Neural cell (in vitro differentiated cells): ENCODE measurements at regions not wholly inside any gene's neighbourhood (a gene's known extent, or its start where the extent isn't known, plus 50 kb on each side); places are given as distances from the start of the nearest gene placed in this dataset.

Experiments used
- H2AFZ ChIP-seq: fragments of 200-600, 300-800 bp; sonication (generic), shearing (Covaris generic); 2 replicates; pipeline ENCODE4 v1.6.0; 2014; ENCODE audit warnings: low read depth, mild to moderate bottlenecking, antibody characterized with exemption, low read length, moderate library complexity
- H3F3A ChIP-seq: fragments of 200-600 bp; shearing (Covaris generic); 2 replicates; pipeline ENCODE4 v1.6.1; 2016; ENCODE audit warnings: mild to moderate bottlenecking, moderate library complexity, mixed read lengths, antibody characterized with exemption, low read length; ENCODE audit not compliant: insufficient read depth, poor library complexity, severe bottlenecking
- H3K27ac ChIP-seq: fragments of 200-600, 300-800 bp; sonication (generic), shearing (Covaris generic); 2 replicates; pipeline ENCODE4 v1.5.1; 2014; ENCODE audit warnings: mild to moderate bottlenecking, low read length, moderate library complexity
- H3K27me3 ChIP-seq: fragments of 300-800, 200-600 bp; sonication (generic), shearing (Covaris generic); 2 replicates; pipeline ENCODE4 v1.6.0; 2014; ENCODE audit warnings: mild to moderate bottlenecking, low read depth, low read length, moderate library complexity; ENCODE audit not compliant: insufficient read depth
- H3K36me3 ChIP-seq: fragments of 300-800, 200-600 bp; sonication (generic), shearing (Covaris generic); 2 replicates; pipeline ENCODE4 v1.5.1; 2014; ENCODE audit warnings: mild to moderate bottlenecking, antibody characterized with exemption, low read length, moderate library complexity; ENCODE audit not compliant: insufficient read depth
- H3K4me2 ChIP-seq: fragments of 300-800, 200-600 bp; sonication (generic), shearing (Covaris generic); 2 replicates; pipeline ENCODE4 v1.6.0; 2014; ENCODE audit warnings: mild to moderate bottlenecking, low read length
- H3K4me3 ChIP-seq: fragments of 300-800, 200-600 bp; sonication (generic), shearing (Covaris generic); 2 replicates; pipeline ENCODE4 v1.5.1; 2014; ENCODE audit warnings: mild to moderate bottlenecking, low read length, moderate library complexity
- H3K79me2 ChIP-seq: fragments of 200-600 bp; shearing (Covaris generic); replicated peaks from 2 replicates; pipeline ENCODE4 v1.6.0; 2014; ENCODE audit warnings: mild to moderate bottlenecking, low read length, moderate library complexity; ENCODE audit not compliant: insufficient read depth
- H3K9ac ChIP-seq: fragments of 300-800, 200-600 bp; sonication (generic), shearing (Covaris generic); 2 replicates; pipeline ENCODE4 v1.6.1; 2016; ENCODE audit warnings: mild to moderate bottlenecking, low read length, mixed read lengths
- H3K9me2 ChIP-seq: fragments of 200-600 bp; shearing (Covaris generic); 2 replicates; pipeline ENCODE4 v1.6.1; 2016; ENCODE audit warnings: mild to moderate bottlenecking, low read length, mixed read lengths; ENCODE audit not compliant: insufficient read depth
- H3K9me3 ChIP-seq: fragments of 200-600, 300-800 bp; sonication (generic), shearing (Covaris generic); 2 replicates; pipeline ENCODE4 v1.6.1; 2016; ENCODE audit warnings: mild to moderate bottlenecking, mixed run types, low read length, moderate library complexity, mixed read lengths
- H4K20me1 ChIP-seq: fragments of 200-600 bp; shearing (Covaris generic); 2 replicates; pipeline ENCODE4 v1.6.1; 2016; ENCODE audit warnings: mild to moderate bottlenecking, mixed run types; ENCODE audit not compliant: insufficient read depth
- CTCF ChIP-seq: fragments of 450-650 bp; IDR thresholded peaks from 2 replicates; pipeline ENCODE4 v1.5.1; 2014; ENCODE audit warnings: antibody characterized with exemption, mild to moderate bottlenecking, moderate library complexity; ENCODE audit not compliant: poor library complexity, severe bottlenecking
- EP300 ChIP-seq: fragments of 450-650 bp; conservative IDR thresholded peaks from 2 replicates; pipeline ENCODE4 v1.6.1; 2014; ENCODE audit warnings: antibody characterized with exemption, mild to moderate bottlenecking, moderate library complexity; ENCODE audit not compliant: poor library complexity, severe bottlenecking
- EZH2 ChIP-seq: fragments of 200-600, 300-800 bp; shearing (Covaris generic), sonication (generic); IDR thresholded peaks from 2 replicates; pipeline ENCODE4 v1.6.1; 2014; ENCODE audit warnings: antibody characterized with exemption, low read length, borderline replicate concordance, mild to moderate bottlenecking; ENCODE audit not compliant: insufficient read depth, poor library complexity, severe bottlenecking
- MXI1 ChIP-seq: fragments of 450-650 bp; conservative IDR thresholded peaks from 2 replicates; pipeline ENCODE4 v1.6.1; 2014; ENCODE audit warnings: antibody characterized with exemption, mild to moderate bottlenecking; ENCODE audit not compliant: poor library complexity, severe bottlenecking
- POLR2AphosphoS5 ChIP-seq: IDR thresholded peaks from 2 replicates; pipeline ENCODE4 v1.6.1; 2012
- RAD21 ChIP-seq: fragments of 450-650 bp; conservative IDR thresholded peaks from 2 replicates; pipeline ENCODE4 v1.6.1; 2014; ENCODE audit warnings: antibody characterized with exemption, mild to moderate bottlenecking, moderate library complexity
- REST ChIP-seq: IDR thresholded peaks from 2 replicates; pipeline ENCODE4 v1.6.1; 2012; ENCODE audit warnings: borderline replicate concordance
- SMC3 ChIP-seq: fragments of 450-650 bp; conservative IDR thresholded peaks from 2 replicates; pipeline ENCODE4 v1.6.1; 2014; ENCODE audit warnings: antibody characterized with exemption, mild to moderate bottlenecking, moderate library complexity; ENCODE audit not compliant: poor library complexity
- TAF1 ChIP-seq: IDR thresholded peaks from 2 replicates; pipeline ENCODE4 v1.6.1; 2012; ENCODE audit warnings: low read depth

DNA sequence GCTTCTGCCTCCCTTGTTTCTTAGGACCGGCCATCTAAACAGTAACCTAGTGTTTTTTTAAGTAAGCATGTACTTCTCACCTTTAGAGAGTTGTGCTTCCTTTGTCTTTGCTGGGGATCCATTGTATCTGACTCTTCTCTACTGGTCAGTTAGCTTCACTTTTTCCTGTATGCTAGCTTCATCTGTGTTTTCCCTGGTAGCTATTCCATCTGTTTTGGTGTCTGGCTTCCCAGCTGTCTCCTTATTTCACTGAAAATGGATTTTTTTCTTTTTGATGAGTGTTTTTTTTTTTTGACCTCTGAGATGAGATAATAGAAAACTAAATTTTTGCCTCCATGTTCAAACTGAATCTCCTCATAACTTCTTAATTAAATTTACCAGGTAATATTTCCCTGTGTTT, 637.0 kb upstream of the SLC10A2 start:
- Histone ChIP-seq H2AFZ (no peak overlapping the region), H3K9me3 (no peaks in the 10 kb centered on the region), H3K4me3 (no peak overlapping the region), H3F3A (peaks cover 3% of the 10 kb centered on the region), H3K79me2 (no peaks in the 10 kb centered on the region), H3K27ac (no peak overlapping the region), H3K4me2 (no peak overlapping the region), H3K36me3 (no peaks in the 10 kb centered on the region), H4K20me1 (no peaks in the 10 kb centered on the region), H3K9ac (no peak overlapping the region), H3K9me2 (no peaks in the 10 kb centered on the region), H3K27me3 (no peaks in the 10 kb centered on the region)
- no peak for TF ChIP-seq TAF1
- no peak for TF ChIP-seq SMC3
- no peak for TF ChIP-seq EZH2
- no peak for TF ChIP-seq REST
- TF ChIP-seq EP300: no peak
- TF ChIP-seq CTCF: no peak
- no peak for TF ChIP-seq RAD21
- no peak for TF ChIP-seq MXI1

DNA sequence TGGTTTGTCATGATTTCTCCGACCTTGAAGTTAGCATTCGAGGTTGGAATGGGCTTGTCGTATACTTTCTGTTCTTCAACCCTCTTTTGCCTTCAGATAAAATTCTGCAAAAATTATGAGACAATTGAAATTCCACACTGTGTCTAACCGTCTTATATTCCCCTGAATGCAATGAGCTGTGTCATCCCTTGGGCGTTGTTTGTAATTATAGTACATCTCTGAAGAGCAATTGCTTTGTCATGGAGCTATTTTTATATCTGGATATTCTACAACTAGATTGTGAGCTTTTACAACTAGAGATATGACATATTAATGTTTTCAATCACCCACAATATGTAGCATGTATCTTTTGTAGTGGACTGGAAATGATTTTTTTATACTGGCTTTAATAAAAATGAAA, 631.8 kb upstream of the SLC10A2 start:
- Histone ChIP-seq H3K9me2 (no peaks in the 10 kb centered on the region), H3K79me2 (no peaks in the 10 kb centered on the region), H3K27me3 (no peaks in the 10 kb centered on the region), H3K27ac (peak overlapping the region; percentile 67), H3K9me3 (no peaks in the 10 kb centered on the region), H3K9ac (no peak overlapping the region), H3K4me2 (no peak overlapping the region), H3K4me3 (peak overlapping the region; percentile 14), H2AFZ (no peak overlapping the region), H4K20me1 (no peaks in the 10 kb centered on the region), H3F3A (peaks cover 3% of the 10 kb centered on the region), H3K36me3 (no peaks in the 10 kb centered on the region)
- TF ChIP-seq CTCF (no peak), MXI1 (no peak), SMC3 (peak; percentile 12), POLR2AphosphoS5 (peak; percentile 64), EP300 (peak; percentile 72), EZH2 (no peak)
